ENCODE measurements at regions not wholly inside any gene's neighbourhood (a gene's known extent, or its start where the extent isn't known, plus 50 kb on each side); places are given as distances from the start of the nearest gene placed in this dataset.

DNA sequence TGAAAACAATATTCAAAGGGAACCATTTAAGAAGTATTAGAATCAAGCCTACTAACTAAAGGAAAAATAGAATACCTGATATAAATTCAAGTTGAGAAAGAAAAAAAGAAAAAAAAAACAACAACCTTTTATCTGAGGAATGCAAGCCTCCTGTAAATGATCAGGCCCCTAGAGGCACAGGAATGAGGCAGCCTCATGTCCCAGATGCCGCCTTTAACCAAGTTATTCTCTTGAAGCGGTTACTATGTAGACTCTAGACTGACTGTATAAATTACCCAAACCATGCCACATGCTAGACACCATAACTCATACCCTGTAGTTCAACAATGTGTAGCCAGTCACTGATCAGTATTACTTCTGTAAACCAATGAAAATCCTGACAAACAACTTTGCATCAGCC is 929.6 kb downstream of the TAF11L14 start:
- TF ChIP-seq, protein P1, sequence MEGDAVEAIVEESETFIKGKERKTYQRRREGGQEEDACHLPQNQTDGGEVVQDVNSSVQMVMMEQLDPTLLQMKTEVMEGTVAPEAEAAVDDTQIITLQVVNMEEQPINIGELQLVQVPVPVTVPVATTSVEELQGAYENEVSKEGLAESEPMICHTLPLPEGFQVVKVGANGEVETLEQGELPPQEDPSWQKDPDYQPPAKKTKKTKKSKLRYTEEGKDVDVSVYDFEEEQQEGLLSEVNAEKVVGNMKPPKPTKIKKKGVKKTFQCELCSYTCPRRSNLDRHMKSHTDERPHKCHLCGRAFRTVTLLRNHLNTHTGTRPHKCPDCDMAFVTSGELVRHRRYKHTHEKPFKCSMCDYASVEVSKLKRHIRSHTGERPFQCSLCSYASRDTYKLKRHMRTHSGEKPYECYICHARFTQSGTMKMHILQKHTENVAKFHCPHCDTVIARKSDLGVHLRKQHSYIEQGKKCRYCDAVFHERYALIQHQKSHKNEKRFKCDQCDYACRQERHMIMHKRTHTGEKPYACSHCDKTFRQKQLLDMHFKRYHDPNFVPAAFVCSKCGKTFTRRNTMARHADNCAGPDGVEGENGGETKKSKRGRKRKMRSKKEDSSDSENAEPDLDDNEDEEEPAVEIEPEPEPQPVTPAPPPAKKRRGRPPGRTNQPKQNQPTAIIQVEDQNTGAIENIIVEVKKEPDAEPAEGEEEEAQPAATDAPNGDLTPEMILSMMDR (IDR thresholded peaks at IDR 0.05; ENCODE audit: partially characterized antibody, unreplicated experiment): no peak
- Mint-ChIP-seq H3K4me1 (ENCODE audit: low read depth, unreplicated experiment) (peaks cover 4% of the 10 kb centered on the region), H3K27ac (ENCODE audit: unreplicated experiment) (no peak overlapping the region), H3K4me3 (ENCODE audit: unreplicated experiment) (no peak overlapping the region), H3K9me3 (ENCODE audit: unreplicated experiment) (no peaks in the 10 kb centered on the region), H3K36me3 (ENCODE audit: unreplicated experiment) (no peaks in the 10 kb centered on the region), H3K27me3 (ENCODE audit: unreplicated experiment) (no peaks in the 10 kb centered on the region)
- no peak for DNase-seq

DNA sequence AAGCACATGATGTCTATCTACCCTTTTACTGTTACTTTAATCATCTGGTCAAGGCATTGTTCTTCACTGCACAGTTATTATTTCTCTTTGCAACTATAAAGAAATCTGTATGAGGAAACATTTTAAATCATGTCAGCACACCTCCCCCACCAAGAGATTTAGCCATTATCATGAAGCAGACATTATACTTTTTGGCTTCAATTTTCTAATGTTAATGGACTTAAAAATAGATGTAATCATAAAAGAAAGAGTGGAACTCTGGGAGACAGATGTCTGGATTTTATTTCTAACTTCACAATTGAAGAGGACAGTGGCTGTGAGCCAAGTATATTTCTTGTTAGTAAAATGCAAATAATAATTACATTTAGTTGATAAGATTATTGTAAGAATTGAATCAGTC is 932.4 kb downstream of the TAF11L14 start:
- H3K36me3 Mint-ChIP-seq (ENCODE audit: unreplicated experiment): no peaks in the 10 kb centered on the region
- no peaks in the 10 kb centered on the region for H3K9me3 Mint-ChIP-seq (ENCODE audit: unreplicated experiment)
- TF ChIP-seq, protein P1 (IDR thresholded peaks at IDR 0.05; ENCODE audit: partially characterized antibody, unreplicated experiment): no peak
- no peak overlapping the region for H3K4me3 Mint-ChIP-seq (ENCODE audit: unreplicated experiment)
- no peak overlapping the region for H3K27ac Mint-ChIP-seq (ENCODE audit: unreplicated experiment)
- no peaks in the 10 kb centered on the region for H3K27me3 Mint-ChIP-seq (ENCODE audit: unreplicated experiment)
- H3K4me1 Mint-ChIP-seq (ENCODE audit: low read depth, unreplicated experiment): peaks cover 4% of the 10 kb centered on the region
- DNase-seq: no peak

DNA sequence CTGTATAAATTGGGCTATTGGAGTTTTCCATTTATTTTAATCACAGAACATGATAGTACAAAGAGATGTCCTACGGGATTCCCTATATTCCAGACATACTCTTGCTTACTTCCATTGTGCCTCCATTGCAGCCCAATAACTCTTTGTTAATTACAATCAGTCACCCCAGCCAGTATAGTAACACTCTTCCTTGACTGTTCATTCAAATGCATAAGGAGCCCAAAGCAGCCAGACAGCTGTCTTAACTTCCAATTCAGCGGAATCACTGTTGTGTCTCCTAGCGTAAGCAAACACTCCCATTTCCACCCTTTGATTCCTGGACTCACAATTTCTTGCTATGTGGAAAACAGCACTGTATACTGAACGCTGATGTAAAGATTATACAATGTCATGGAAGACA is 942.3 kb downstream of the TAF11L14 start:
- H3K9me3 Mint-ChIP-seq (ENCODE audit: unreplicated experiment): peaks cover 2% of the 10 kb centered on the region
- H3K27me3 Mint-ChIP-seq (ENCODE audit: unreplicated experiment): no peaks in the 10 kb centered on the region
- H3K36me3 Mint-ChIP-seq (ENCODE audit: unreplicated experiment): no peaks in the 10 kb centered on the region
- H3K4me1 Mint-ChIP-seq (ENCODE audit: low read depth, unreplicated experiment): peaks cover 4% of the 10 kb centered on the region
- H3K27ac Mint-ChIP-seq (ENCODE audit: unreplicated experiment): no peak overlapping the region
- H3K4me3 Mint-ChIP-seq (ENCODE audit: unreplicated experiment): no peak overlapping the region
- no peak for DNase-seq
- TF ChIP-seq, protein P1 (IDR thresholded peaks at IDR 0.05; ENCODE audit: partially characterized antibody, unreplicated experiment): no peak

DNA sequence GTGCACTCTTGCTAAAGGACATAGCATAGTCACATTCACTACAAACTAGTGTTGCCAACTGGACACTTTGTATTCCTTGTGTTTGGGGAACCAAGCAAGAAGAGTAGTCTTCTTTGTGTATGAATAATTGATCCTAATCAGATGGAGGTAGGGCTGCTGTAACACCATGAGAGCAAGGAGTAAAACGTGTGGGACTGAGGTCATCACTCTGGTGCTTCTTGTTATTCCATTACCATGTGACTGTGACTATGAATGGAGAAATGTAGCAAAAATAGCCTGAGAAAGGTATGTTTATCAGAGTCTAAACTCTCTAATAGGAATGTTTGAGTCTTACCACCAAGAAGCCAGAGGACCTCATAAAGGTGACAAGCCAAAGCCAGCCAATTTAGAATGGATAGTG is 966.9 kb downstream of the TAF11L14 start:
- H3K27ac Mint-ChIP-seq (ENCODE audit: unreplicated experiment): no peak overlapping the region
- no peak overlapping the region for H3K4me3 Mint-ChIP-seq (ENCODE audit: unreplicated experiment)
- no peaks in the 10 kb centered on the region for H3K27me3 Mint-ChIP-seq (ENCODE audit: unreplicated experiment)
- H3K36me3 Mint-ChIP-seq (ENCODE audit: unreplicated experiment): no peaks in the 10 kb centered on the region
- no peaks in the 10 kb centered on the region for H3K4me1 Mint-ChIP-seq (ENCODE audit: low read depth, unreplicated experiment)
- no peak for DNase-seq
- H3K9me3 Mint-ChIP-seq (ENCODE audit: unreplicated experiment): no peaks in the 10 kb centered on the region
- TF ChIP-seq, protein P1 (IDR thresholded peaks at IDR 0.05; ENCODE audit: partially characterized antibody, unreplicated experiment): no peak

DNA sequence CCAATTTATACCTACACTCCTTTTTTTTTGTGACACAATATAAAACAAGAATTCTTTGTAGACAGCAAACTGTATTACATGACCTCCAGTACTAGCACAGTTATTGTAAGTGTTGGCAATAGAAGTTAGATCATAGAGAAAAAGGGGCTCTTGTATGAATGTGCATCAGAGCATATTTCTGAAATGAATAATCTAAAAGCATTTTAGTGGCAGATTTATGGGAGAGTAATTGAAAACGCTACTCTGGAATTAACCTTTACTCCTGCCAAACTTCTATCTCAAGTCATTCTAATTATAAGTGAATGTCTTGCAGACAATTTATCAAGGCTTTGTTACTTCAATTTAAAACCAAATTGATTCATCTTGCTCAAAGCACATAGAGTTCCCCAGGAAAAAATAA is 968.1 kb downstream of the TAF11L14 start:
- no peaks in the 10 kb centered on the region for H3K4me1 Mint-ChIP-seq (ENCODE audit: low read depth, unreplicated experiment)
- no peaks in the 10 kb centered on the region for H3K9me3 Mint-ChIP-seq (ENCODE audit: unreplicated experiment)
- TF ChIP-seq, protein P1 (IDR thresholded peaks at IDR 0.05; ENCODE audit: partially characterized antibody, unreplicated experiment): no peak
- no peak overlapping the region for H3K27ac Mint-ChIP-seq (ENCODE audit: unreplicated experiment)
- no peaks in the 10 kb centered on the region for H3K36me3 Mint-ChIP-seq (ENCODE audit: unreplicated experiment)
- DNase-seq: no peak
- no peaks in the 10 kb centered on the region for H3K27me3 Mint-ChIP-seq (ENCODE audit: unreplicated experiment)
- H3K4me3 Mint-ChIP-seq (ENCODE audit: unreplicated experiment): no peak overlapping the region

All from glutamatergic neuron (in vitro differentiated cells).